ENCODE measurements at regions not wholly inside any gene's neighbourhood (a gene's known extent, or its start where the extent isn't known, plus 50 kb on each side); places are given as distances from the start of the nearest gene placed in this dataset.

- H3K4me3 ChIP-seq (ENCODE audit: low read depth, low read length) = no peak overlapping the region
- no peak for TF ChIP-seq CTCF (IDR thresholded peaks at IDR 0.05; ENCODE audit: insufficient read depth, low read depth, low read length, missing control alignments)
- DNase-seq (ENCODE audit: low read depth) = no peak
Measured at GRCh38 chr2:236346366-236346765, 82.2 kb upstream of the ASB18 start.

- no peak for DNase-seq (ENCODE audit: low read depth)
- no peak for TF ChIP-seq CTCF (IDR thresholded peaks at IDR 0.05; ENCODE audit: insufficient read depth, low read depth, low read length, missing control alignments)
- no peak overlapping the region for H3K4me3 ChIP-seq (ENCODE audit: low read depth, low read length)
Measured at GRCh38 chr2:236348279-236348678, 84.1 kb upstream of the ASB18 start.

- no peak overlapping the region for H3K4me3 ChIP-seq (ENCODE audit: low read depth, low read length)
- no peak for DNase-seq (ENCODE audit: low read depth)
- TF ChIP-seq CTCF (IDR thresholded peaks at IDR 0.05; ENCODE audit: insufficient read depth, low read depth, low read length, missing control alignments) = no peak
Measured at GRCh38 chr2:236348976-236349375, 84.8 kb upstream of the ASB18 start.

- no peak for DNase-seq (ENCODE audit: low read depth)
- H3K4me3 ChIP-seq (ENCODE audit: low read depth, low read length) = no peak overlapping the region
- TF ChIP-seq CTCF (IDR thresholded peaks at IDR 0.05; ENCODE audit: insufficient read depth, low read depth, low read length, missing control alignments) = no peak
Measured at GRCh38 chr2:236350426-236350825, 86.2 kb upstream of the ASB18 start.

- H3K4me3 ChIP-seq (ENCODE audit: low read depth, low read length) = no peak overlapping the region
- TF ChIP-seq CTCF (IDR thresholded peaks at IDR 0.05; ENCODE audit: insufficient read depth, low read depth, low read length, missing control alignments) = no peak
- no peak for DNase-seq (ENCODE audit: low read depth)
Measured at GRCh38 chr2:236351966-236352525, 87.8 kb upstream of the ASB18 start.

GRCh38 chr2:236352761-236353593 is 88.8 kb upstream of the ASB18 start:
- no peak overlapping the region for H3K4me3 ChIP-seq (ENCODE audit: low read depth, low read length)
- TF ChIP-seq CTCF (IDR thresholded peaks at IDR 0.05; ENCODE audit: insufficient read depth, low read depth, low read length, missing control alignments) = peak; percentile 73
- peak; percentile 37 for DNase-seq (ENCODE audit: low read depth)
